ENCODE measurements at regions not wholly inside any gene's neighbourhood (a gene's known extent, or its start where the extent isn't known, plus 50 kb on each side); places are given as distances from the start of the nearest gene placed in this dataset.

DNA sequence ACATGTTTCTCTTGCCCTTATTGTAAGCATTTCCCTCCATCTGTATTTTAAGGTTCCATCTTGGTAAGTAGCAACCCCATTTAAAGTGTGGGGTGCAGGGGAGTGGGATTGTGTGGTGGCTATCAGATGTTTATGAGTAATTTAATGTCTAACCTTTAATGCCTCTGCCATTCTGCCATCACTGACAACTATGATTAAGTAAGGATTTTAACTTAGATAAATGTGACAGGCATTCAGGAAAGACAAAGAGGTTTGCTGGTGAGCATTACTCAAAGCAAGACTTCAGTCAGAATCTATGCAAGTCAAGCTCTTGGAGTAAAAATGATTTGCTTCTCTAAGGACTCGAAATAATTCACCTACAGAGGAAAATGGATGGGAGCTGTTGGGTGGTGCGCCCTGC, 143.0 kb downstream of the NXNL2 start:
- Histone ChIP-seq H3K14ac (ENCODE audit: low read length) (no peak overlapping the region), H3K4ac (ENCODE audit: low read depth, low read length) (no peak overlapping the region), H3K79me2 (ENCODE audit: control insufficient read depth, insufficient read depth, low read length, poor library complexity) (no peaks in the 10 kb centered on the region), H4K12ac (ENCODE audit: low read depth, low read length) (no peak overlapping the region), H4K8ac (ENCODE audit: low read depth, low read length) (no peak overlapping the region), H2BK12ac (ENCODE audit: low read length) (no peak overlapping the region), H3K4me2 (ENCODE audit: low read length) (no peak overlapping the region), H3K27me3 (ENCODE audit: insufficient read depth, low read length) (no peaks in the 10 kb centered on the region), H3K4me1 (ENCODE audit: control insufficient read depth in 1 of 2, insufficient read depth in 2 of 2, low read length in 2 of 2) (peaks cover 0 to 2% of the 10 kb centered on the region in 2 experiments), H3K23ac (ENCODE audit: low read length) (no peak overlapping the region), H3K9ac (ENCODE audit: low read length) (no peak overlapping the region), H2AK5ac (ENCODE audit: low read length) (no peak overlapping the region), H3K18ac (ENCODE audit: low read length) (no peak overlapping the region), H2BK120ac (ENCODE audit: insufficient read depth, low read length, poor library complexity) (no peak overlapping the region), H3K36me3 (ENCODE audit: control insufficient read depth in 1 of 2, insufficient read depth in 2 of 2, low read length in 2 of 2) (no peaks in the 10 kb centered on the region), H3K27ac (ENCODE audit: low read depth, low read length) (no peak overlapping the region), H2BK5ac (ENCODE audit: low read depth, low read length, poor library complexity) (no peak overlapping the region), H3K79me1 (ENCODE audit: low read length) (no peaks in the 10 kb centered on the region), H3K9me3 (ENCODE audit: insufficient read depth, low read depth, low read length) (peaks cover 3% of the 10 kb centered on the region), H2AFZ (ENCODE audit: insufficient read depth, low read length, poor library complexity) (no peak overlapping the region), H4K91ac (ENCODE audit: low read depth, low read length) (no peak overlapping the region), H3K4me3 (ENCODE audit: low read depth, low read length) (no peak overlapping the region)
- no CpG with 5 or more reads among the region's 2 CpGs for WGBS (ENCODE audit: extremely low coverage, insufficient coverage, insufficient read length)
- no peak for DNase-seq

DNA sequence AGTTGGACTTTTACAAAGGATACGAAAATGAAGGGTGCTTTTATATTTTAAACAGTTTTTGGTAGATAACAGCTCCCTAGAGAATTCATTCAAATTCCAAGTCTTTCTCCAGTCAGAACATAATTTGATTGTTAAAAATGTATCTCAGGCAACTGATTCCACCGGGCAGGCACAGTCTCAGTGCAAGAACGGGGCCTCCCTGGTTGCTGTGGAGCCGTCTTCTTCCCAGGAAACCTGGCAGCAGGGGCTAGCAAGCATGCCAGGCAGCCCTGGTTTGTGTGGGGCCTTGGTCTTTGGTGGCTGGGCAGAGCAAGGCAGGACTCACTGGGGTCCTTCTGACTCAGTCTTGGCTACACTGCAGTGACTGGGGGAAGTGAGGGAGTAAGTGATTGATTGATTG, 143.5 kb downstream of the NXNL2 start:
- Histone ChIP-seq H4K12ac (ENCODE audit: low read depth, low read length) (no peak overlapping the region), H3K4me1 (ENCODE audit: control insufficient read depth in 1 of 2, insufficient read depth in 2 of 2, low read length in 2 of 2) (peaks cover 0 to 2% of the 10 kb centered on the region in 2 experiments), H3K14ac (ENCODE audit: low read length) (no peak overlapping the region), H3K9me3 (ENCODE audit: insufficient read depth, low read depth, low read length) (peaks cover 3% of the 10 kb centered on the region), H3K27me3 (ENCODE audit: insufficient read depth, low read length) (no peaks in the 10 kb centered on the region), H3K27ac (ENCODE audit: low read depth, low read length) (no peak overlapping the region), H3K9ac (ENCODE audit: low read length) (no peak overlapping the region), H3K79me1 (ENCODE audit: low read length) (no peaks in the 10 kb centered on the region), H3K18ac (ENCODE audit: low read length) (no peak overlapping the region), H2BK120ac (ENCODE audit: insufficient read depth, low read length, poor library complexity) (no peak overlapping the region), H3K23ac (ENCODE audit: low read length) (no peak overlapping the region), H2AFZ (ENCODE audit: insufficient read depth, low read length, poor library complexity) (no peak overlapping the region), H4K91ac (ENCODE audit: low read depth, low read length) (no peak overlapping the region), H3K4me3 (ENCODE audit: low read depth, low read length) (no peak overlapping the region), H2BK12ac (ENCODE audit: low read length) (no peak overlapping the region), H3K4me2 (ENCODE audit: low read length) (no peak overlapping the region), H2AK5ac (ENCODE audit: low read length) (no peak overlapping the region), H3K4ac (ENCODE audit: low read depth, low read length) (no peak overlapping the region), H2BK5ac (ENCODE audit: low read depth, low read length, poor library complexity) (no peak overlapping the region), H3K79me2 (ENCODE audit: control insufficient read depth, insufficient read depth, low read length, poor library complexity) (no peaks in the 10 kb centered on the region), H3K36me3 (ENCODE audit: control insufficient read depth in 1 of 2, insufficient read depth in 2 of 2, low read length in 2 of 2) (no peaks in the 10 kb centered on the region), H4K8ac (ENCODE audit: low read depth, low read length) (no peak overlapping the region)
- WGBS (ENCODE audit: extremely low coverage, insufficient coverage, insufficient read length): no CpG with 5 or more reads among the region's 4 CpGs
- DNase-seq: no peak

DNA sequence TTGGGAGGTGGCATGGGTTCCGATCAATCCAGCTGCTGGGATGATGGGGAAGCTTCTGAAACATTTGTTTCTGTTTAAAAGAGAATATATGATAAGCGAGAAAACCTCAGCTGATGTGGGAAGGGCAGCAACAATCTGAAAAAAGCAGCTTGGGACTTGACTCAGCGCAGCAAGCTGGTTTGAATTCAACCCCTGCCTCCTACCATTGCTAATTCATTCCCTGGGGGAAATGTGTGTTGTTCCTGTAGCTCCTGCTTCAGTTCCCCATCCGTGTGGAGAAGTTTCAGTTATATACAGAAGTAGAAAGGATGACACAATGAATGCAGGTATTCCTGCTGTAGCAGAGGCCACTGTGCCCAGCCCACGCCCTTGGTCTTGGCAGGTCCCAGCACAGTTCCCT, 145.1 kb downstream of the NXNL2 start:
- Histone ChIP-seq H3K36me3 (ENCODE audit: control insufficient read depth in 1 of 2, insufficient read depth in 2 of 2, low read length in 2 of 2) (no peaks in the 10 kb centered on the region), H3K4me3 (ENCODE audit: low read depth, low read length) (no peak overlapping the region), H3K23ac (ENCODE audit: low read length) (no peak overlapping the region), H2BK12ac (ENCODE audit: low read length) (no peak overlapping the region), H3K14ac (ENCODE audit: low read length) (no peak overlapping the region), H2BK120ac (ENCODE audit: insufficient read depth, low read length, poor library complexity) (no peak overlapping the region), H3K27ac (ENCODE audit: low read depth, low read length) (no peak overlapping the region), H2AFZ (ENCODE audit: insufficient read depth, low read length, poor library complexity) (no peak overlapping the region), H4K8ac (ENCODE audit: low read depth, low read length) (no peak overlapping the region), H3K79me1 (ENCODE audit: low read length) (no peaks in the 10 kb centered on the region), H2AK5ac (ENCODE audit: low read length) (no peak overlapping the region), H3K18ac (ENCODE audit: low read length) (no peak overlapping the region), H4K12ac (ENCODE audit: low read depth, low read length) (no peak overlapping the region), H3K9ac (ENCODE audit: low read length) (no peak overlapping the region), H4K91ac (ENCODE audit: low read depth, low read length) (no peak overlapping the region), H3K9me3 (ENCODE audit: insufficient read depth, low read depth, low read length) (peaks cover 3% of the 10 kb centered on the region), H3K4me1 (ENCODE audit: control insufficient read depth in 1 of 2, insufficient read depth in 2 of 2, low read length in 2 of 2) (peaks cover 0 to 2% of the 10 kb centered on the region in 2 experiments), H2BK5ac (ENCODE audit: low read depth, low read length, poor library complexity) (no peak overlapping the region), H3K4me2 (ENCODE audit: low read length) (no peak overlapping the region), H3K79me2 (ENCODE audit: control insufficient read depth, insufficient read depth, low read length, poor library complexity) (no peaks in the 10 kb centered on the region), H3K4ac (ENCODE audit: low read depth, low read length) (no peak overlapping the region), H3K27me3 (ENCODE audit: insufficient read depth, low read length) (no peaks in the 10 kb centered on the region)
- no CpG with 5 or more reads among the region's 5 CpGs for WGBS (ENCODE audit: extremely low coverage, insufficient coverage, insufficient read length)
- no peak for DNase-seq

DNA sequence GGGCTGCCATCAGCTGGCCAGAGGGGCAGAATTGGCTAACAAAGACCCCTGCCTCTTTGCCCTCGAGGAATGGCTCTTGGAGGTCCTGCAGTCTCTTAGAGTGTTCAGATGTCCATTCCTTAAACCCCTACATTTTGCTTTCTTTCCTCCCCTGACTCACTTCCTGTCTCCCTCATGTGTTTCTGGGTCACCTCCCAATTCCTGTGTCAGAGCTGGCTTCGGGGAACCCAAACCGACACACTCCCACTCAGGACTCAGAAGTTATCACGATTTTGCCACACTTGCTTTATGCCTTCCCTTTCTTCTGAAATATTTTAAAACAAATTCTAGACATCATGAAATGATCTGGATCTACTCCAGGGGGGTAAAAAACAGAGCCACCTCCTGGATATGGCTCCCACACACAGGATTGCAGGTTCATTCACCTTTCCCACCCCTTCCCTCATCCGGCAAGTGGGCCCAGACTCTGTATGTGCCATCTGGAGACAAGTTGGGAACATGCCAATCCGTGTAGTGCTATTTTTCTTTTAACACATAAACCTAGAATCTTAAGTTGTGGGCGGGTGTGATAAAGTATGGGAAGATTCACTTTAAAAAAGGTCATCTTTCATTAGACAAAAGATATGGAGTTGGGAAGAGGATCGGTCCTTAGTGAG, 145.7 kb downstream of the NXNL2 start:
- Histone ChIP-seq H3K18ac (ENCODE audit: low read length) (no peak overlapping the region), H2AK5ac (ENCODE audit: low read length) (no peak overlapping the region), H3K14ac (ENCODE audit: low read length) (no peak overlapping the region), H4K12ac (ENCODE audit: low read depth, low read length) (no peak overlapping the region), H4K91ac (ENCODE audit: low read depth, low read length) (no peak overlapping the region), H2BK120ac (ENCODE audit: insufficient read depth, low read length, poor library complexity) (no peak overlapping the region), H3K9ac (ENCODE audit: low read length) (no peak overlapping the region), H3K27me3 (ENCODE audit: insufficient read depth, low read length) (no peaks in the 10 kb centered on the region), H4K8ac (ENCODE audit: low read depth, low read length) (no peak overlapping the region), H3K36me3 (ENCODE audit: control insufficient read depth in 1 of 2, insufficient read depth in 2 of 2, low read length in 2 of 2) (no peaks in the 10 kb centered on the region), H3K9me3 (ENCODE audit: insufficient read depth, low read depth, low read length) (peaks cover 3% of the 10 kb centered on the region), H3K4ac (ENCODE audit: low read depth, low read length) (no peak overlapping the region), H3K79me1 (ENCODE audit: low read length) (no peaks in the 10 kb centered on the region), H3K4me2 (ENCODE audit: low read length) (no peak overlapping the region), H2BK5ac (ENCODE audit: low read depth, low read length, poor library complexity) (no peak overlapping the region), H2BK12ac (ENCODE audit: low read length) (no peak overlapping the region), H3K4me3 (ENCODE audit: low read depth, low read length) (no peak overlapping the region), H3K23ac (ENCODE audit: low read length) (no peak overlapping the region), H2AFZ (ENCODE audit: insufficient read depth, low read length, poor library complexity) (no peak overlapping the region), H3K27ac (ENCODE audit: low read depth, low read length) (no peak overlapping the region), H3K79me2 (ENCODE audit: control insufficient read depth, insufficient read depth, low read length, poor library complexity) (no peaks in the 10 kb centered on the region), H3K4me1 (ENCODE audit: control insufficient read depth in 1 of 2, insufficient read depth in 2 of 2, low read length in 2 of 2) (peaks cover 0 to 2% of the 10 kb centered on the region in 2 experiments)
- DNase-seq: no peak
- WGBS (ENCODE audit: extremely low coverage, insufficient coverage, insufficient read length): no CpG with 5 or more reads among the region's 8 CpGs

Data from trophoblast cell (in vitro differentiated cells and primary cell).